ENCODE measurements at regions not wholly inside any gene's neighbourhood (a gene's known extent, or its start where the extent isn't known, plus 50 kb on each side); places are given as distances from the start of the nearest gene placed in this dataset.

- Histone ChIP-seq H3K4me3 (no peak overlapping the region), H3K79me2 (ENCODE audit: control insufficient read depth, insufficient read depth, low read length) (no peaks in the 10 kb centered on the region), H3K27ac (ENCODE audit: extremely low read depth, low read depth, low read length) (no peak overlapping the region), H3K9me1 (ENCODE audit: control insufficient read depth, insufficient read depth, low read length) (no peaks in the 10 kb centered on the region), H3K4me2 (ENCODE audit: insufficient read depth, low read length) (no peak overlapping the region), H3K9me3 (replicated peaks; ENCODE audit: control insufficient read depth, insufficient read depth, low read depth, low read length) (no peaks in the 10 kb centered on the region), H3K27me3 (ENCODE audit: control insufficient read depth in 2 of 2, insufficient read depth in 2 of 2, low read length in 2 of 2) (peaks cover 6 to 19% of the 10 kb centered on the region in 2 experiments; a peak in 4 of 5 replicates), H3K36me3 (ENCODE audit: control insufficient read depth, insufficient read depth, low read length) (no peaks in the 10 kb centered on the region), H2AFZ (ENCODE audit: low read depth, low read length) (no peak overlapping the region), H3K4me1 (replicated peaks in 1 of 2; ENCODE audit: control insufficient read depth in 2 of 2, insufficient read depth in 2 of 2, low read length in 2 of 2) (no peaks in the 10 kb centered on the region), H4K20me1 (replicated peaks; ENCODE audit: control insufficient read depth, insufficient read depth, low read length) (no peaks in the 10 kb centered on the region), H3K9ac (ENCODE audit: insufficient read depth in 1 of 2, low read depth in 2 of 2, low read length in 2 of 2) (no peak overlapping the region)
- ChIA-PET POLR2A (no interaction called here), CTCF (ENCODE audit: low intra/inter-chr PET ratio) (no interaction called here)
- in situ Hi-C loops (cut with MboI) (no loop called here), intact Hi-C loops (cut with micrococcal nuclease) (no loop called here)
- TF ChIP-seq KLF16 (IDR thresholded peaks at IDR 0.05) (no peak), MLX (CRISPR knock-in tag; conservative IDR thresholded peaks at IDR 0.05) (no peak), ZBTB12 (CRISPR knock-in tag; IDR thresholded peaks at IDR 0.05) (no peak), TCF7L2 (IDR thresholded peaks at IDR 0.05; ENCODE audit: low read depth, low read length) (no peak), PHB2 (IDR thresholded peaks at IDR 0.05; ENCODE audit: low read depth) (no peak), SNIP1 (IDR thresholded peaks at IDR 0.05; ENCODE audit: low read depth) (no peak)
- BruUV-seq (replicated peaks) = no TSS peak
- 5% methylated on average over 4 of the region's 4 CpGs for WGBS (ENCODE audit: insufficient coverage, low coverage, missing lambda C conversion rate)
- ATAC-seq (no peak), DNase-seq (ENCODE audit: extremely low read depth in 1 of 4, low spot score in 3 of 4) (no peak), FAIRE-seq (no peak)
Measured at GRCh38 chr16:79393127-79393526, 207.4 kb downstream of the MAF start.
